ENCODE measurements at regions not wholly inside any gene's neighbourhood (a gene's known extent, or its start where the extent isn't known, plus 50 kb on each side); places are given as distances from the start of the nearest gene placed in this dataset.

DNA sequence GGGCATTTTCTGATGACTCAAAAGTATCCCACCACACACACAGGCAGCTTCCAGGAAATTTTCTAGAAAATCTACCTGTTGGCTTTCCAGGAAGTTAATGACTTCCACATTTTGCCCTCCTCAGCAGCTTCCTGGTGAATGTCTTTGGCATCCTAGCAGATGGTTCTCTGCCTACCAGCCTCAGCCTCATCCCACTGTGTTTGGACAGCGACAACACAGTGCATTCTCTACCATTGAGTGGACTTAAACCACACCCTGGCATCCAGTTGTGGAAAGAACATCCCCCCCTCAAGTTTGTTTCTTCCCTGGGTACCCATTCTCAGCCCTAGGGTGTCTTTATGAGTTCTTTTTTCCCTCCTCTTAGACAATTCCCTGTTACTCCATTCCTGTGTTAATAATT lies 50.8 kb upstream of the GADL1 start:
- DNase-seq (ENCODE audit: low read depth, low spot score) = no peak
- H3K27ac ChIP-seq = no peak overlapping the region

DNA sequence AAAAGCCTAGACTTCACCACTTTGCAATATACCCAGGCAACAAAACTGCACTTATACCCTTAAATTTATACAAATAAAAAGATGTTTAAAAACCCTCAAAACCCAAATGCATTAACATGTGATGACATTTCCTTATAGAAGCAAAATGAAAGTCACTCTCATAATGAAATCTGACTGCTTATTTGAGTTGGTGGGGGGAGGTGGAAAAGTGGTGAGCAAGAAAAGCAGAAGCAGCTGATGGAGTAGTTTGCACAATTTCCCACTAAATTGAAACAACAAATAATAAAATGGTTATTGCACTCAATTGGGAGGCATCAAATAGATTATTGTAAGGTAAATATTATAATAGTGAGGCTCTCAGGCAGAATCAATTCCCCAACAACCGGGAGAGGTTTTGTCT lies 54.0 kb upstream of the GADL1 start:
- DNase-seq (ENCODE audit: low read depth, low spot score) = no peak
- H3K27ac ChIP-seq = no peak overlapping the region

DNA sequence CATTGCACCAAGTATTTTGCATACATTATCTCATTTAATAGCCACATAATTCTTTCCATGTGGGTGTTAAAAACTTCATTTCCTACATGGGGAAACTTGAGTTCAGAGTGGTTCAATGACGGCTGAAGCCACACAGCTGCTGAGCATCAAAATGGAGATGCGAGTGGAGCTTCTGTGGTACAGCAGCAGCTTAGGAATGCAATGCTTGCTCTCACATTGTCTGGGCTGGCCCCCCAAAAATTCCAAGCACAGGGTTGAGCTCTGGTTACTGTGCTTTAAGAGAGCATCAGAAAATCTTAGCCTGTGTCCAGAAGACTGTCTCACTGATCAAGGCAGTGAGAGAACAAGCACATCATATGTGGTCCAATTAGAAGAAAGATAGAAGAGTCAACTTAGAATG lies 57.4 kb upstream of the GADL1 start:
- DNase-seq (ENCODE audit: low read depth, low spot score) = no peak
- no peak overlapping the region for H3K27ac ChIP-seq

DNA sequence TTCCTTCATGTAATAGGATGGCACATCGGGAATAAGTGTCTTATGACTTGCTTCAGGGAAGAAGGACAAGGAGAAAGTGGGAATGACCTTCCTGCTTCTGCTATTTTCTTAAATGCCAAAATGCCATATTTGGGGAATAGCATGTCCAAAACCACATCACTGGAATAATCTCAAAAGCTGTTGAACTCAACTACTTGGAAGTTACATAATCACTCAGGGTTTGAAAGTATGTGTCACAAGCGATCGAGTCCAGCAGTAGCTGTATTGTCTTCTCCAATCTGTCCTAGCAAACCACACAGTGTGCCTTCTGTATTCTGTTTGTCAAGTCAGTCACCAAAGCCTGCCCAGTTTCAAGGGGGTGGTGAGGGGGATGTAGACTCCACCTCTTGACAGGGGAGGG lies 58.3 kb upstream of the GADL1 start:
- H3K27ac ChIP-seq = no peak overlapping the region

DNA sequence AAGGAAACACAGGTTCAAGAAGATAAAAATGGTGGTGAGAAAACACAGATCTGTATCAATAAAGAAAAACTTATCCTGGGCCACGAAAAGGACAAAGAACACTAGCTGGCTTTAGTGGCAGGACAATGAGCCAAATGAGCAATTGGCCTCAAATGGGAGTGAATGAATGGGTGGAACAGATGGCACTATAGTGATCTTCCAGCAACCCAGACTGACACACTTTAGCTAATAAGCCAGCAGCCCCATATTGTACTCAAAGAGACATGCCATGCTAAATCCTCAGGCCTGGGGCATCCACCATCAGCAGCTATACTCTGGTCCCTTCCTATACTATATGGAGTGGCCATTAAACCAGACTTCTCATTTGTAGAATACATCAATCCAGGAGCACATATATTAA lies 60.0 kb upstream of the GADL1 start:
- no peak overlapping the region for H3K27ac ChIP-seq
- no peak for DNase-seq (ENCODE audit: low read depth, low spot score)

More for the DNA sequence above, 58.3 kb upstream of the GADL1 start:
- no peak for DNase-seq (ENCODE audit: low read depth, low spot score)

DNA sequence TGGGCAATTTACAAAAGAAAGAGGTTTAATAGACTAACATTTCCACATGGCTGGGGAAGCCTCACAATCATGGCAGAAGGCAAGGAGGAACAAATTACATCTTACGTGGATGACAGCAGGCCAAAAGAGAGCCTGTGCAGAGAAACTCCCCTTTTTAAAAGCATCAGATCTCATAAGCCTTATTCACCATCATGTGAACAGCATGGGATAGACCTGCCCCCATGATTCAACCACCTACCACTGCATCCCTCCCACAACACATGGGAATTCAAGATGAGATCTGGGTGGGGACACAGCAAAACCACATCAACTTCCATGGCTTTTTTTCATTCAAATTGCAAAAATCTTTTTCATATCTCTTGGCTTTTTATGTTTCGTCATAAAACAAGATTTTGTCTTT lies 67.6 kb upstream of the GADL1 start:
- DNase-seq (ENCODE audit: low read depth, low spot score) = no peak
- H3K27ac ChIP-seq = no peak overlapping the region

DNA sequence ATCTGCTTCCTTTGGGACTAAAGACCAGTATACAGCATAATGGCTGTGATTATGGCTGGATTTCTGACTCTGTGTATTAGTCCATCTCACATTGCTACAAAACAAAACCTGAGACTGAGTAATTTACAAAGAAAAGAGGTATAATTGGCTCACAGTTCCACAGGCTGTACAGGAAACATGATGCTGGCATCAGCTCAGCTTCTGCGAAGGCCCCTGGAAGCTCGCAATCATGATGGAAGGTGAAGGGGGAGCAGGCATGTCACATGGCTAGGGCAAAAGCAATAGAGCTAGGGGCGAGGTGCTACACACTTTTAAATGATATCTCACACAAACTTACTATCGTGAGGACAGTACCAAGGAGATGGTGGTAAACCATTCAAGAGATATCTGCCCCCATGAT lies 68.0 kb upstream of the GADL1 start:
- H3K27ac ChIP-seq = no peak overlapping the region
- DNase-seq (ENCODE audit: low read depth, low spot score) = no peak

DNA sequence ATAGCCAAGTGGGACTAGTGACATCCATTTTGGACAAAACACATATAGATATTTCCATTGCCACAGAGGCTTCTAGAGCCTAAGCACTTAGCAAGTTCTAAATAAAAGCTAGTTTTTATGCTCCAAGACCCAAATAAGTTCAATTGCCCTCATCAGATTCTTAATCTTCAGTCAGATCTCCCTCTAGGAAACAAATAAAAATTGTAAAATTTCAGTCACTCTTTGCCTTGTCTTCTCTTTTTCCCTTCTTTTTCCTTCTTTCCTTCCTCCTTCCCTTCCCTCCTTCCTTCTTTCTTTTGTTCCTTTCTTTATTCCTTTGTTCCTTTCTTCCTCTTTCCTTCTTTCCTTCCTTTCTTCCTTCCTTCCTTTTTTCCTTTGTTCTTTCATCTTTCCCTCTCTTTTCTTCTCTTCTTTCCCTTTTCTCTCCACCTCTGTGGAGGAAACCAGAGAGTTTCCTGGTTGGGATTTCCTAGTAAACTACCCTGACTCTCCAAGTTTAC lies 68.8 kb upstream of the GADL1 start:
- DNase-seq (ENCODE audit: low read depth, low spot score) = no peak

DNA sequence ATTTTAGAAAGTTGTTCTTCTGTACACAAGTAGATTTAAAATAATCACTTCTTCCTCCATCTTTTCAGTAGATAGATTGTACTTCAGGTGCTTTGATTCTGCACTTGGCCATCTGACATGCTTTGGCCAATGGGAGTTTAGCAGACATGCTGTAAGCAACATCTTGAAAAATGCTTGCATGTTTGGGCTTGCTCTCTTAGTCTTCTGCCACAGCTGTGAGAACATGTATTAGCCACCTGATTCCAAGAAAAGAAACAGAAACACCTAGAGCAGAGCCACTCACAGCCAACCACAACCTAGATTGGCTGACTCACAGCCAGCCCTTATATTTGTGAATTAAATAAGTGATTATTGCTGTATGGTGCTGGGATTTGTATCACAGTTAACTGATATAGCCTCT lies 70.2 kb upstream of the GADL1 start:
- DNase-seq (ENCODE audit: low read depth, low spot score) = peak; percentile 93
- no peak overlapping the region for H3K27ac ChIP-seq

More for the DNA sequence above, 68.8 kb upstream of the GADL1 start:
- no peak overlapping the region for H3K27ac ChIP-seq

DNA sequence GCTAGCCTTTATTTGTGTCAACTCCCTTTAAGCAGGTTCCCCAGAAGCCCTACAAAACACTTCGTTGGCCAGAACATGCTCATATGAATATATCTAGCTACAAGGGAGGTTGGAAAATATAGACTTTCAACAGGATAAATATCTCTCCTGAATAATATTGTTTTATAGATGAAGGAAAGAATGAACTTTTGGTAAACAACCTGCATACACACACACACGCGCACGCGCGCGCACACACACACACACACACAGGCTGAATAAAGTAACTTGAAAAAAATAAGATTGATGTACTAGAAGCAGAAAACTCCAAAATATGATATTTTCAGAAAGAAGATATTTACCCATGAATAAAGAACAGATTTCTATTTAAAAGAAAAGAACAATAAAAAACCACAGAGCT lies 72.4 kb upstream of the GADL1 start:
- no peak for DNase-seq (ENCODE audit: low read depth, low spot score)
- no peak overlapping the region for H3K27ac ChIP-seq

DNA sequence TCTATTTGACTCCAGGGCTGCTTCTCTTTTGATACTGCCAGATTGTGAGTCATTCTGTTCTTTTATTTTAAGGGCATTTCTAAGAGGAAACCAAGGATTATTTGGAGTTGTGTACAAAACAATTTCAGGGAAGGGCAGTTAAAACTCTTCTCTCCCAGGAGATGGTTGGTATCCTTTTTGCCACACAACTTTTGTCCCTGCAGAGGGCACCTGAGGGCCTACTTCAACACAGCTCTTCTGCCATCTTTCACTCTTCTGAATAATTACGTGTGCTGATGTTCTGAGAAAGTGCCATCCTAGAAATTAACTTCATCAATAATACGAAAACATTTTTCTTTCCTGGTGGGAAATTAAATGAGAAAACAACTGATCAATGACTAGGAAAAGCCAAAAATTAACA lies 75.7 kb upstream of the GADL1 start:
- no peak overlapping the region for H3K27ac ChIP-seq
- no peak for DNase-seq (ENCODE audit: low read depth, low spot score)

DNA sequence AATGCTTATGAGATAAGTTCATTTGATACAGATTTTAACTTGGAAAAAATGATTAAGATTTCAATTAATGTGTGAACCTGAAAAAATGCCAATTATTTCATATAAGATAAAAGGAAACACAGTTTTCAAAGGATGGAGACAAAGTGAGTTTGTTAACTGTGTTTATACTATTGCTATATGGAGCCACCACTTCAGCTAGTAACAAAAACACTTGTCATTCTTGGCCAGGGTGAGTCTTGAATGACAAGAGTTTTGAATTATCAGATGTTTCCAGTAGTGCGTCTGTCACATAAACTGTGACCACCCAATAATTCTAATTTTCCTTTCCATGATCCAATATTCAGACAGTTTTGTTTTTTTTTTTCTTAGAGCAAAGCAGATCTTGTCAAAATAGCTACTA lies 78.0 kb upstream of the GADL1 start:
- DNase-seq (ENCODE audit: low read depth, low spot score) = no peak
- H3K27ac ChIP-seq = no peak overlapping the region

DNA sequence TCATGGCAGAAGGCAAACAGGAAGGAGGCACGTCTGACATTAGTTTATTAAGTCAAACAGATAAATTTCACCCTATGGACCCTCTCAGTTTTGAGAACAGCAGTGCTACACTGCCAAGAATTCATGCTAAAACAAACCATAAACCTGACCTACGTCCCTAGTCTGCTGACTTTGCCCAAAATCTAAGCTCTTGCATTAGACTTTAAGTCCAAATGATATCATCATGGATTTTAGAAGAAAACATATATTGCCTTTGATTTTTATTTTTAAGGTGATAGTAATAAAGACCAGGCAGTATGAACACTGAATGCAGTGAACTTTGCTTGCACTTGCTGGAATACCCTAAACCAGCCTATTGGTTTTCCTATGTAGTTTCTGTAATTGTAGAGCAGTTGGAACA lies 79.6 kb upstream of the GADL1 start:
- no peak for DNase-seq (ENCODE audit: low read depth, low spot score)
- no peak overlapping the region for H3K27ac ChIP-seq

DNA sequence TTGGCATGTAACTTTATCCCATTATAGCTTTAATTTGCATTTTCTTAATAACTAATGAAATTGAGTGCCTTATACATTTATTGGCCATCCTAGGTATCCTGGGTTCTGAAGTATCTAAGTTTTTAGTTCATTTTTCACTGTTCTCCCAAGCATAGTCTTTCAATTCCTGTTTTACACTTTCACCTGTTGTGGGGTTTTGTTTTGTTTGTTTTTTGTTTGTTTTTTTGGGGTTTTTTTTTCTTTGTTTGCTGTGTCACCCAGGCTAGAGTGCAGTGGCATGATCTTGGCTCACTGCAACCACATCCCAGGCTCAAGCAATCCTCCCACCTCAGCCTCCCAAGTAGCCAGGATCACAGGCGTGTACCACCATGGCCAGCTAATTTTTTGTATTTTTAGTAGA lies 83.1 kb upstream of the GADL1 start:
- DNase-seq (ENCODE audit: low read depth, low spot score) = no peak

DNA sequence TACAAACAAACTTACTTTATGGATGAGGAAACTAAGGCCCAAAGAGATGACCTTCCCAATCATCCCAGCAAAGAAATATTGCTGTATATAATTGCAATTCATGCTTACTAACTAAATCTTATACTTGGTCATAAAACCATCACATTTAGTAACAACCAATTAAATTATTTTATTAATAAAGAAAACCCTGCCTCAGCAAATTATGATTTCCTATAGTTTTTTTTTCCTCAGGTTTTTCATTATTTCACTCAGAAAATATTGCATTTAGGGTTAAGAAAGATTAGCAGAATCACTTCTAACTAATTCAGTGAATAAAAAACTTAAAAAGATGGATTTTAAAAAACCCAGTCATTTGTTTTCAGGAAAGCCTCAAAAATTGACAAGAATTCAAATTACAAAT lies 86.5 kb upstream of the GADL1 start:
- H3K27ac ChIP-seq = no peak overlapping the region
- DNase-seq (ENCODE audit: low read depth, low spot score) = no peak

More for the DNA sequence above, 83.1 kb upstream of the GADL1 start:
- H3K27ac ChIP-seq = no peak overlapping the region

DNA sequence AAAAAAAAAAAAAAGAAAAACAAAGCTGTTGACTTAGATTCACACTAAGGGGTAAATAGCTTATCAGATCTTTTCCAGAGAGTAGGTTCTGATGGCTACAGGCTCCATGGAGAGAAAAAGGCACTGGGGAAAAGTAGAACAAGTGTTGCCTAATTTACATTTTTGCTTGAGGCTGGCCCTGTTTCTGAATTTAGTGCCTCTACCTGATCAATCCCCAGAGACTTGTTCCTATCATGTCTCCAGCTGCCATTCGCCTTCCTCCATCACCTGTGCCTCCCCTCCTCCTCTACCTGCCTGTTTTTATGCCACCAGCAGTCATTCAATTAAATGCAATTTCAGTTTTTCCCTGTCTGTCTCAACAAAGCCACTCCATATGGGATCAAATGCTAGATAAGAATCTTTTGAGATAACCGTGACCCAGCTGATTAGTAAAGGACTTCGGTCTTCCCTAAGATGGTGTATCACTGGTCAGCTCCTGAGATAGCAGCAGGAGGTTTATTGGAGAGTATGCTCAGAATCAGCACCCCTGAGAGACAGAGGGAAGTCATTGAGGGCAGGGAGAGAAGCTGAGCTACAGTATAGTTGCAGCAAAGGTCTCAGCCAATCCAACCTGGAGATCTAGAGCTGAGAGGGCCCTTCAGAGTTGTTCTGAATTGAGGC lies 88.1 kb upstream of the GADL1 start:
- no peak overlapping the region for H3K27ac ChIP-seq
- no peak for DNase-seq (ENCODE audit: low read depth, low spot score)

DNA sequence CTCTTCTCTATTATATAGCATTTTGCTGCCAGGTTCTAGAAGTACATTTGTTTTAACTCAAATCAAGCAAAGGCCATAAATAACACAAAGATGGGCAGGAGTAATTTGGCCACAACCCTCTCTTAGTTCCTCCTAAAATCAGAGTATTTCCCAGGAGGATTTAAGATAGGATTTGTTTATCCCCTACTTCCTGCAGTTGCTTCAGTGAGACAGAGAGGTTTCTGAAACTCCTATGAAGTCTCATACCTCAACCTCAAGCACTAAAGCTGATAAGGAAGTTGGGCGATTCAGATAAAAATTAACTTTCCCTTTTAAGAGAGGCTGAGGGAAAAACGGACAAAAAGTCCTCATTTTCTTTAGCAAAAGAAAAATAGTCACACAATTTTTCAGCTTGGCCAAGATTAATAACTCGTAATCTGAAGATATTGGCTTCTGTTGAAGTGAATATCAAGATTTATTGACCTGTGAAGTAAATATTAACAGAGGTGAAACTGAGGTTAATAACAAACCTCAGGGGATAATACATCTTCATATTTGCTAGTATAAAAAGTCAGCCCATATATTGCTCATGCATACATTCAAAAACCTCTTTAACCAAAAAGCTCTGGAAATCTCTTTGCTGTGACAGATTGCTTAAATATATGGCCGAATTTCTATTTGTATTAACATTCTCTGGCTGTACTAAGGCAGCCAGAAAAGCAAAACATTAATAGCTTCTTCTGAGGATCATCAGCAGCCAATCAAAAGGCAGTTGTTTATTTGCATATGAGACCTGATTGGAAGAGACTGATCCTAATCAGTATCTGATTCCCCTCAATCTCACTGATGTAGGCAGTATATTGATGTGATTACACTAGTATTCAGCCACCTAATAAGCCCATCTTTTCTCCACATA lies 90.6 kb upstream of the GADL1 start:
- no peak overlapping the region for H3K27ac ChIP-seq
- no peak for DNase-seq (ENCODE audit: low read depth, low spot score)

DNA sequence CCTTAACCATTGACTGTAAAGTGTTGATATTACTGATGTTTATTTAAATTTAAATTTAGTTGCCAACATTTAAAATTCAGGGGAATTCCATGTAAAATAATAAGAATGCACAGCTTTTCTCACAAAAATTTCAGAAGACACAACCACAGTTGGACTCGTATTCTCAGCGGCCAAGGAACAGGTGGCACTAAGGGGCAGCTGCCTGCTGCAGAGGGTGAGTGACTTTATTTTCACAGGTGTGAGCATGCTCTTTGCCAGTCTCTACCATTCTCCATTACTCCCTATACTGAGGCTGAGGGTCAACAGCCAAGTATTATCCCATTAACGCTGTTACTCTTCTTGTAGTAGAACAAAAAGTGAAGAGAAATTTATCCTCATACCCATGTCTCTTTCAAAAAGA lies 92.1 kb upstream of the GADL1 start:
- no peak overlapping the region for H3K27ac ChIP-seq
- no peak for DNase-seq (ENCODE audit: low read depth, low spot score)

DNA sequence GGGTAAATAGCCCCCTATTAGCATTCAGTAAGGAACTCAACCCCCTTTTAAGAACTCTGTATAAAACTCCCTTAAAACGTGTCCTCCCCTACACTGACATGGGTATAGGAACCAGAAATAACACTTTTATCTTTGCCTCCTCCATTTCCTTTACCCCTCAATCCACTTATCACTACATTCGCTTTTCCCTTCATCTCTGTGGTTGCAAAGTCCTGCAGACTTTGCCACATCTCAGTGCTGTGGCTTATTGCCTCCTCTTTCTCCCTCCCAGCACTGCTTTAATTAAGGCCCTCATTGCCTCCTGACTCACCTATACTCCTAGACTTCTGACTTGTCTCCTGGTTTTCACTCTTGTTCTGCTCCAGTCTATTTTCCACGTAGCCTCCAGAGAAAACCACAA lies 94.3 kb upstream of the GADL1 start:
- DNase-seq (ENCODE audit: low read depth, low spot score) = no peak
- no peak overlapping the region for H3K27ac ChIP-seq

DNA sequence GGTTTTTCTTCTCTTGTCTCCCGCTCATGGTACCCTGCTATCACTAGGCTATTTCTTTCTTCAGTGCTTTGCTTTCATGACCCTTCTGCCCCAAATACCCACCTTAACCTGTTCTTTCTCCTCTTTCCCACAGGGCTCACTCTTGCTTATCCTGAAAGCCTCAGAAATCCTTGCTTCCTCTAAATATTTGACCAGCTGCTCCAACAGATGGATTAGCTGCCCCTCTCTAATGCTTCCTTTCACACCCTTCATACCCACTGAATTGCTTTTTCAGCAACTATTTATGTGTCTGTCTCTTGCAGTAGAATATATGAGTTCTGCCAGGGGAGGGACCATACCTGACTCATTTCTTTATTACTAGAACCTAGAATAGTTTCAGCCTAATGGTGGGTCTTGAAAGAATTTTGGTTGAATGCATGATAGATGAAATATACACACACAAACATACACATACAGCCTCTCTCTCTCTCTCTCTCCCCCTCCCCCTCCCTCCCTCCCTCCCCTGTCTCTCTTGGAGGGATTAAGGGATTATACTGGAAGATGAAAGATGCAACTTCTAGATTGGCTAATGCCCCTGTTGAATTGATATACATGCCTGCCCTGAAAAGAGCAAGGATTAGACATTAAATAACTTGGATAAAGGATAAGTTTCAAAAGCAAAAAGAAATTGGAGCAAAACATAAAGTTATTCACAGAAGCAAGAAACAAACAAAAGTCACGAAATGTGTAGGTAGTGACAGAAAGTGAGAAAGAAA lies 95.0 kb upstream of the GADL1 start:
- no peak for DNase-seq (ENCODE audit: low read depth, low spot score)
- H3K27ac ChIP-seq = no peak overlapping the region

DNA sequence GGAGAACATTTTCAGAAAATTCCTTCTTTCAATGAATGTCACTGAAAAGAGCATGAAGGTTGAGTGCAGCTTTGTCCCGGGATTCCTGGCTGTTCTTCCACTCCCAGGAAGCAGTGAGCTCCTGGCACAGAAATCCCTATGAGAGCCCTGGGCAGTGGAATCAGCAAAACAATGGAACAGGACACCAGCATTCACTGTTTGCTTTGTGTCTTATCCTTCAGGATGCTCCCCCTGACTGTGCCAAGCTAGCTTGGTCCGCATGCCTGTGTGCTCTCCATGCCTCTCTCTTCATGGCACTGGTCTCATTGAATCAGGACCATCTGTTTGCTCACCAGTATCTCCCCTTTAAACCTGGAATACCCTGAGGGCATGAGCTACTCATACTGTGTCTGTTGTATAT lies 102.0 kb upstream of the GADL1 start:
- DNase-seq (ENCODE audit: low read depth, low spot score) = no peak
- H3K27ac ChIP-seq = no peak overlapping the region
